SU-DHL-6 (cell line): ENCODE measurements at regions not wholly inside any gene's neighbourhood (a gene's known extent, or its start where the extent isn't known, plus 50 kb on each side); places are given as distances from the start of the nearest gene placed in this dataset.
"Not testable (repeated sequence)": the region's sequence is repeated elsewhere in the genome, so short reads cannot be mapped to it uniquely, and the experiment has no call there.

Source experiments
- CTCF ChIP-seq: fragments of 200-600 bp; sonication (generic); IDR thresholded peaks from one replicate; pipeline ENCODE4 v1.5.1; 2017; ENCODE audit warnings: antibody characterized with exemption, mild to moderate bottlenecking, low read length, moderate library complexity; ENCODE audit not compliant: insufficient read depth, poor library complexity, severe bottlenecking
- EZH2phosphoT487 ChIP-seq: fragments of 200-600 bp; sonication (generic), shearing (Covaris generic); conservative IDR thresholded peaks from 2 replicates; pipeline ENCODE4 v1.6.1; 2018; ENCODE audit warnings: mild to moderate bottlenecking, antibody characterized with exemption, low read length, moderate library complexity, mixed read lengths

- TF ChIP-seq CTCF, EZH2phosphoT487: not testable (repeated sequence)
These were observed 86.8 kb upstream of the SEC22B start for GRCh38 chr1:120262791-120263751.
